Epithelial cell of esophagus (primary cell): ENCODE measurements at regions not wholly inside any gene's neighbourhood (a gene's known extent, or its start where the extent isn't known, plus 50 kb on each side); places are given as distances from the start of the nearest gene placed in this dataset.
A peak's percentile ranks its signal among the peaks of the same experiment; 100 is the strongest.

Experiments used
- DNase-seq: peaks from one replicate; pipeline ENCODE4 v3.0.0; 2010; ENCODE audit warnings: low read depth
- H3K4me3 ChIP-seq: 2 replicates; pipeline ENCODE4 v1.5.1; 2011; ENCODE audit warnings: mild to moderate bottlenecking, low read length, control low read depth
- TF ChIP-seq, protein P1 (sequence below): IDR thresholded peaks from 2 replicates; pipeline ENCODE4 v1.5.1; 2011; ENCODE audit warnings: low read depth, mild to moderate bottlenecking, low read length, control low read depth, inconsistent platforms; ENCODE audit not compliant: insufficient read depth; ENCODE audit errors: missing control alignments

- no peak overlapping the region for H3K4me3 ChIP-seq
- no peak for DNase-seq
- TF ChIP-seq, protein P1, sequence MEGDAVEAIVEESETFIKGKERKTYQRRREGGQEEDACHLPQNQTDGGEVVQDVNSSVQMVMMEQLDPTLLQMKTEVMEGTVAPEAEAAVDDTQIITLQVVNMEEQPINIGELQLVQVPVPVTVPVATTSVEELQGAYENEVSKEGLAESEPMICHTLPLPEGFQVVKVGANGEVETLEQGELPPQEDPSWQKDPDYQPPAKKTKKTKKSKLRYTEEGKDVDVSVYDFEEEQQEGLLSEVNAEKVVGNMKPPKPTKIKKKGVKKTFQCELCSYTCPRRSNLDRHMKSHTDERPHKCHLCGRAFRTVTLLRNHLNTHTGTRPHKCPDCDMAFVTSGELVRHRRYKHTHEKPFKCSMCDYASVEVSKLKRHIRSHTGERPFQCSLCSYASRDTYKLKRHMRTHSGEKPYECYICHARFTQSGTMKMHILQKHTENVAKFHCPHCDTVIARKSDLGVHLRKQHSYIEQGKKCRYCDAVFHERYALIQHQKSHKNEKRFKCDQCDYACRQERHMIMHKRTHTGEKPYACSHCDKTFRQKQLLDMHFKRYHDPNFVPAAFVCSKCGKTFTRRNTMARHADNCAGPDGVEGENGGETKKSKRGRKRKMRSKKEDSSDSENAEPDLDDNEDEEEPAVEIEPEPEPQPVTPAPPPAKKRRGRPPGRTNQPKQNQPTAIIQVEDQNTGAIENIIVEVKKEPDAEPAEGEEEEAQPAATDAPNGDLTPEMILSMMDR: no peak
These were observed 1033.7 kb downstream of the KCNT2 start for GRCh38 chr1:195574511-195574910.

- no peak for DNase-seq
- no peak overlapping the region for H3K4me3 ChIP-seq
- TF ChIP-seq, protein P1: no peak
These were observed 1038.3 kb downstream of the KCNT2 start for GRCh38 chr1:195569934-195570333.

DNA sequence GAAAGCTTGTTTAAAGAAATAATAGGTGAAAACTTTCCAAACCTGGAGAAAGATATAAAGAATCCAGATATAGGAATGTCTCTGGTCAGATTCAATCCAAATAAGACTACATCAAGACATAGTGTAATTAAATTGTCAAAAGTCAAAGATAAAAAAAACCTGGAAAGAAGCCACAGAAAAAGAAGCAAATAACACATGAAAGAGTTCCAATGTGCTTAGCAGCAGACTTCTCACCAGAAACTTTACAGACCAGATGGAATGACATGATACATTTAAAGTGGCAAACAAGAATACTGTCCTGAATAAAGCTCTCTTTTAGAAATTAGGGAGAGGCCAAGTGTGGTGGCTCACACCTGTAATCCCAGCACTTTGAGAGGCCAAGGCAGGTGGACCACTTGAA lies 1039.9 kb downstream of the KCNT2 start:
- H3K4me3 ChIP-seq: no peak overlapping the region

GRCh38 chr1:195562074-195562473 lies 1046.2 kb downstream of the KCNT2 start:
- H3K4me3 ChIP-seq: no peak overlapping the region
- DNase-seq: no peak
- TF ChIP-seq, protein P1: no peak

More for the DNA sequence above, 1039.9 kb downstream of the KCNT2 start:
- DNase-seq: no peak
- TF ChIP-seq, protein P1: no peak

DNA sequence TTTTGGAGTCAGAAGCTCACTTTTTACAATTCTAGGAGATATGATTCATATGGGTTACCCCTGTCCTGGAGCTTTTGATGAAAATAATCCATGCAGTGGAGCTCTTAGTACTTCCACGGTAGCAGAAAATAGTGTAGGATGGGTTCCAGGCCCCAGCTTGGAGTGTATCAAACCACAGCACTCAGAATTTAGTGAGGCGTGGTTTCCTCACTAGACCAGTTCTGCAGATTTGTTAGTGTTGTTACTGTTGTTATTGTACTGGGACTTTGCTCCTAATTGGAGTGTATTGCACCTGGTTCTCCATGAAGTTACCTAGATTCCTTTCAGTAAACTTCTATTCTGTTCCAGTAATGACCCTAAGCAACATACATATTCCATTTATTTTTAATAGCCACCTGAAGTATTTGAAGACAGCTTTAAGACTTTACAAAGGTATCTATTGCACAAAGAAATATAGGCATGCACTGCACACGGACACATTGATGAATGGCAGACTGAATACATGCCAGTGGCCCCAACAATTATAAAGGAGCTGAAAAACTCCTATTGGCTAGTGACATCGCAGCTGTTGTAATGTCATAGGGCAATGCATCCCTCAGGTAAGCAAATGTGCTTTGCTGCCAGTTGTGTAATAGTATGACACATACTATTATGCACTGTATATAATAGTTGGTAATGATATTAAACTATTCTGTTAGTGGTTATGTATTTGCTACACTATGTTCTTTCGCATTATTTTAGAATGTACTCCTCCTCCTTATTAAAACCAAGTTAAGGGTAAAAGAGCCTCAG lies 1058.0 kb downstream of the KCNT2 start:
- peak; percentile 44 for DNase-seq
- no peak overlapping the region for H3K4me3 ChIP-seq
- TF ChIP-seq, protein P1: no peak

- no peak for DNase-seq
- TF ChIP-seq, protein P1: no peak
These were observed 1077.3 kb downstream of the KCNT2 start for GRCh38 chr1:195530961-195531360.

GRCh38 chr1:195529881-195530280 lies 1078.4 kb downstream of the KCNT2 start:
- H3K4me3 ChIP-seq: no peak overlapping the region
- TF ChIP-seq, protein P1: no peak
- DNase-seq: no peak

More at GRCh38 chr1:195530961-195531360, 1077.3 kb downstream of the KCNT2 start:
- no peak overlapping the region for H3K4me3 ChIP-seq
